ENCODE measurements at regions not wholly inside any gene's neighbourhood (a gene's known extent, or its start where the extent isn't known, plus 50 kb on each side); places are given as distances from the start of the nearest gene placed in this dataset.

- intact Hi-C loops (cut with DNase I) = no loop called here
- Histone ChIP-seq H3K27ac (no peak overlapping the region), H3K27me3 (no peaks in the 10 kb centered on the region), H3K9me3 (no peaks in the 10 kb centered on the region), H3K4me1 (no peaks in the 10 kb centered on the region), H3K4me3 (no peak overlapping the region), H3K9ac (ENCODE audit: low read depth in 2 of 2, low read length in 2 of 2) (no peak overlapping the region), H3K36me3 (no peaks in the 10 kb centered on the region)
- DNase-seq = no peak
- TF ChIP-seq, protein P1, sequence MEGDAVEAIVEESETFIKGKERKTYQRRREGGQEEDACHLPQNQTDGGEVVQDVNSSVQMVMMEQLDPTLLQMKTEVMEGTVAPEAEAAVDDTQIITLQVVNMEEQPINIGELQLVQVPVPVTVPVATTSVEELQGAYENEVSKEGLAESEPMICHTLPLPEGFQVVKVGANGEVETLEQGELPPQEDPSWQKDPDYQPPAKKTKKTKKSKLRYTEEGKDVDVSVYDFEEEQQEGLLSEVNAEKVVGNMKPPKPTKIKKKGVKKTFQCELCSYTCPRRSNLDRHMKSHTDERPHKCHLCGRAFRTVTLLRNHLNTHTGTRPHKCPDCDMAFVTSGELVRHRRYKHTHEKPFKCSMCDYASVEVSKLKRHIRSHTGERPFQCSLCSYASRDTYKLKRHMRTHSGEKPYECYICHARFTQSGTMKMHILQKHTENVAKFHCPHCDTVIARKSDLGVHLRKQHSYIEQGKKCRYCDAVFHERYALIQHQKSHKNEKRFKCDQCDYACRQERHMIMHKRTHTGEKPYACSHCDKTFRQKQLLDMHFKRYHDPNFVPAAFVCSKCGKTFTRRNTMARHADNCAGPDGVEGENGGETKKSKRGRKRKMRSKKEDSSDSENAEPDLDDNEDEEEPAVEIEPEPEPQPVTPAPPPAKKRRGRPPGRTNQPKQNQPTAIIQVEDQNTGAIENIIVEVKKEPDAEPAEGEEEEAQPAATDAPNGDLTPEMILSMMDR (IDR thresholded peaks at IDR 0.05) = no peak
Observed at GRCh38 chr12:13716119-13716518, 265.3 kb downstream of the GRIN2B start.

DNA sequence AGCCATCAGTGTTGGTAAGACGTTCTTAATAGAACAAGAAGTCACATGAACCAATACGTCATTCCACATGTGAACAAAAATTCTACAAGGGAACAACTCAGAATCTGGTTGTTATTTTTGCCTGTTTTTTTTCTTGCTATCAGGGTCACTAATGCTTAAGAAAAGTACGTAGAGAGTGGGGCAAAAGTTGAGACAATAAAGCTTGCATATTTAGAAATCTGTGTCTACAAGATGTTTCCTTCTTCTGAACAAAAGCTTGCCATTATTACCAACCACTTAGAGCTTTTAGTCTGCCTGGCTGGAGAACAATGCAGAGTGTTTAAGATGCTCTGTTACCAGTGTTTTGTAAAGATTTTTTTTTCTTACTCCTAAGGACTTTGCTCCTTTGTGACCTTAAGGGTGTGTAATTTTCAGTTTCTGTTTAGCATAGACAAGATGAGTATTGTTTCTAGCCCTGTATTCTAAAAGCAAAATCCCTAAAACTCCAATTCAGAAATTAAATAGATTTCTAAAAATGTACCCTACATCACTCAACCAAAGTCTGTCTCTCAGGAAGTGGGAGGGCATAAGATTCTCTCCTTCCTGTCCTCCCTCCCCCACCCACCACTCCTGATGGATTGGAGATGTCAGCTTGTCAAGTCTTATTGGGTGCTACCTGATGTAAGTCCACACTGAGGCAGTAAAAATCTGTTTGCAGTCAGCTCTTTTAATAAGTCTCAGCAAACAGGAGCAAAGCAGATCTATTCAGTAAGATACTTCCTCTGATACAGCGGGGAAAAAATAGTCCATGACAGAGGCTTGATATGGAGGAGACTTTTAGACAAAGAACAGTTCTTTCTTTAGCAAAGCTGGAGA is 267.6 kb downstream of the GRIN2B start:
- Histone ChIP-seq H3K4me1 (no peaks in the 10 kb centered on the region), H3K9me3 (no peaks in the 10 kb centered on the region), H3K4me3 (no peak overlapping the region), H3K9ac (ENCODE audit: low read depth in 2 of 2, low read length in 2 of 2) (no peak overlapping the region), H3K36me3 (no peaks in the 10 kb centered on the region), H3K27ac (peak overlapping the region; percentile 32), H3K27me3 (no peaks in the 10 kb centered on the region)
- TF ChIP-seq, protein P1 (IDR thresholded peaks at IDR 0.05) = no peak
- intact Hi-C loops (cut with DNase I) = no loop called here
- DNase-seq = peak; percentile 60

- no peaks in the 10 kb centered on the region for H3K4me1 ChIP-seq
- H3K36me3 ChIP-seq = no peaks in the 10 kb centered on the region
- H3K9ac ChIP-seq (ENCODE audit: low read depth in 2 of 2, low read length in 2 of 2) = no peak overlapping the region
- TF ChIP-seq, protein P1 (IDR thresholded peaks at IDR 0.05) = no peak
- no peaks in the 10 kb centered on the region for H3K27me3 ChIP-seq
- H3K9me3 ChIP-seq = no peaks in the 10 kb centered on the region
- DNase-seq = no peak
- H3K27ac ChIP-seq = no peak overlapping the region
- intact Hi-C loops (cut with DNase I) = no loop called here
- H3K4me3 ChIP-seq = no peak overlapping the region
Observed at GRCh38 chr12:13707829-13708228, 273.6 kb downstream of the GRIN2B start.

DNA sequence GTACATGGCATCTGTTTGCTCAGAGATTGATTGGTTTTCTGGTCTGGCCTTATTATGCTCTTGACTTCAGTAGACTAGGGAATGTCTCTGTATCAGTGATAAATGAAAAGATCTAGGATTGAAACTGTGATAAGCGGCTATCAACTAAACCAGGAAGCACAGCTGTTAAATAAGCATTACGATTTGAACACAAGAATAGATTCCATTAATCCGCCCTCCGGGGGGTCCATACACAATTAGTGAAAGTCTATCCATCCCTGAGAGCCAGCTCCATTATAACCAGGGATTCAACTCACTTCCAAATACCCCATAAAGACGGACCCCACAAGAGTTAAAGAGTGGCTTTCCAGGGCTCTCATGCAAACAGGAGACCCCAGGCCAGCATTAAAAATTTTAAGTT is 279.0 kb downstream of the GRIN2B start:
- intact Hi-C loops (cut with DNase I) = no loop called here
- H3K27me3 ChIP-seq = no peaks in the 10 kb centered on the region
- H3K9me3 ChIP-seq = no peaks in the 10 kb centered on the region
- H3K9ac ChIP-seq (ENCODE audit: low read depth in 2 of 2, low read length in 2 of 2) = no peak overlapping the region
- H3K27ac ChIP-seq = no peak overlapping the region
- TF ChIP-seq, protein P1 (IDR thresholded peaks at IDR 0.05) = no peak
- H3K4me3 ChIP-seq = no peak overlapping the region
- no peaks in the 10 kb centered on the region for H3K36me3 ChIP-seq
- no peaks in the 10 kb centered on the region for H3K4me1 ChIP-seq
- no peak for DNase-seq

GRCh38 chr12:13701502-13701901 is 279.9 kb downstream of the GRIN2B start:
- Histone ChIP-seq H3K4me3 (no peak overlapping the region), H3K27ac (no peak overlapping the region), H3K4me1 (no peaks in the 10 kb centered on the region), H3K9me3 (no peaks in the 10 kb centered on the region), H3K36me3 (no peaks in the 10 kb centered on the region), H3K9ac (ENCODE audit: low read depth in 2 of 2, low read length in 2 of 2) (no peak overlapping the region), H3K27me3 (no peaks in the 10 kb centered on the region)
- intact Hi-C loops (cut with DNase I) = no loop called here
- no peak for DNase-seq
- TF ChIP-seq, protein P1 (IDR thresholded peaks at IDR 0.05) = no peak

Measured in colonic mucosa (tissue), 4 donors.